ENCODE measurements at regions not wholly inside any gene's neighbourhood (a gene's known extent, or its start where the extent isn't known, plus 50 kb on each side); places are given as distances from the start of the nearest gene placed in this dataset.

DNA sequence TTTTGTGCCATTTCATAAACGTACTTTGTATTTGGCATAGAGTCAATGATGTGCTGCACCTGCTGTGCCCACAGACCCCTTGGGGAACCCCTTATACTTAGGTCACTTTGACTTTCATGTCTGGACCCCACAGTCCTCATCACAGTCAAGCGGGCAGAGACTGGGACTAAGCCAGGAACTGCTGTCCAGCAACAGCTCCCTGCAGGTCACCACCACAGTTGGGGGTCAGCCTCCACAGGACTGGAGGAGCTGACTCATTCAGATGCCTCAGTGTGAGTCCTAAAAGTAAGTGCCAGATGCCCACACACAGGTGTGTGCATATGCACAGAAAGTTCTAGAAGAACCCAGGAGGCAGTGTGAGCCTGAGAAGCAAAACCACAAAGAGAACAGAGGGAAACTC is 339.8 kb downstream of the GABRB3 start:
- peaks cover 19% of the 10 kb centered on the region for H3K4me1 Mint-ChIP-seq (ENCODE audit: low read depth, unreplicated experiment)
- Histone ChIP-seq H2AFZ (ENCODE audit: low read depth, low read length) (no peak overlapping the region), H3K9me3 (ENCODE audit: insufficient read depth, low read depth, low read length) (no peaks in the 10 kb centered on the region), H3K36me3 (ENCODE audit: insufficient read depth, low read length) (no peaks in the 10 kb centered on the region), H3K4me3 (ENCODE audit: insufficient read depth, low read depth, low read length) (no peak overlapping the region), H3K4me2 (ENCODE audit: low read length) (no peak overlapping the region), H3K27me3 (ENCODE audit: insufficient read depth, low read length) (no peaks in the 10 kb centered on the region), H3K9ac (ENCODE audit: low read length) (no peak overlapping the region), H3K79me2 (ENCODE audit: insufficient read depth, low read length) (no peaks in the 10 kb centered on the region), H4K20me1 (ENCODE audit: insufficient read depth, low read length) (no peaks in the 10 kb centered on the region), H3K4me1 (ENCODE audit: insufficient read depth, low read length) (no peaks in the 10 kb centered on the region), H3K27ac (ENCODE audit: low read depth, low read length) (no peak overlapping the region)
- FAIRE-seq (no peak), DNase-seq (ENCODE audit: low read depth) (no peak)
- H3K27me3 Mint-ChIP-seq (ENCODE audit: low read depth, unreplicated experiment): no peaks in the 10 kb centered on the region
- H3K36me3 Mint-ChIP-seq (ENCODE audit: low read depth, unreplicated experiment): no peaks in the 10 kb centered on the region
- H3K4me3 Mint-ChIP-seq (ENCODE audit: unreplicated experiment): no peak overlapping the region
- peaks cover 3% of the 10 kb centered on the region for H3K9me3 Mint-ChIP-seq (ENCODE audit: unreplicated experiment)
- TF ChIP-seq, protein P1, sequence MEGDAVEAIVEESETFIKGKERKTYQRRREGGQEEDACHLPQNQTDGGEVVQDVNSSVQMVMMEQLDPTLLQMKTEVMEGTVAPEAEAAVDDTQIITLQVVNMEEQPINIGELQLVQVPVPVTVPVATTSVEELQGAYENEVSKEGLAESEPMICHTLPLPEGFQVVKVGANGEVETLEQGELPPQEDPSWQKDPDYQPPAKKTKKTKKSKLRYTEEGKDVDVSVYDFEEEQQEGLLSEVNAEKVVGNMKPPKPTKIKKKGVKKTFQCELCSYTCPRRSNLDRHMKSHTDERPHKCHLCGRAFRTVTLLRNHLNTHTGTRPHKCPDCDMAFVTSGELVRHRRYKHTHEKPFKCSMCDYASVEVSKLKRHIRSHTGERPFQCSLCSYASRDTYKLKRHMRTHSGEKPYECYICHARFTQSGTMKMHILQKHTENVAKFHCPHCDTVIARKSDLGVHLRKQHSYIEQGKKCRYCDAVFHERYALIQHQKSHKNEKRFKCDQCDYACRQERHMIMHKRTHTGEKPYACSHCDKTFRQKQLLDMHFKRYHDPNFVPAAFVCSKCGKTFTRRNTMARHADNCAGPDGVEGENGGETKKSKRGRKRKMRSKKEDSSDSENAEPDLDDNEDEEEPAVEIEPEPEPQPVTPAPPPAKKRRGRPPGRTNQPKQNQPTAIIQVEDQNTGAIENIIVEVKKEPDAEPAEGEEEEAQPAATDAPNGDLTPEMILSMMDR (IDR thresholded peaks at IDR 0.05; ENCODE audit: insufficient read depth, low read depth, low read length): no peak
- no peak for TF ChIP-seq EZH2 (IDR thresholded peaks at IDR 0.05; ENCODE audit: insufficient read depth, low read length)
- H3K27ac Mint-ChIP-seq (ENCODE audit: unreplicated experiment): no peak overlapping the region

DNA sequence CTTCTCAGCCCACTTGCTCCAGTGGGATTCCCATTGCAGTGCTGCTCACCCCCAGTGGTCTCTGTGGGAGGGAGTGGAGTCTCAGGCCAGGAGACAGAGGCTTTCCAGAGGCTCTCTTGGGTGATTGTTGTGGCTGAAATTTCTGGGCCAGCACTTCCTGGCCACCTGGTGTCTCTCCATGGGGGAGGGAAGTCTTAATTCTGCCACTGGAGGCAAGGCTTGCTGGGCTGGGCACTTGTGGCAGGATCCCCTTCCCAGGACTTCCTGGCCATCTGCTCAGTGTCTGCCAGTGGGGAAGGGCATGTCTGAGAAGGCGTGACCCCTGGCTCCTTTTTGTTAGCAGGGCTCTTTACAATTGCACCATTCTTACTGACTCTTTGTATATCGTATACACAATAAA is 351.8 kb downstream of the GABRB3 start:
- H3K4me3 Mint-ChIP-seq (ENCODE audit: unreplicated experiment): no peak overlapping the region
- H3K4me1 Mint-ChIP-seq (ENCODE audit: low read depth, unreplicated experiment): peaks cover 1% of the 10 kb centered on the region
- H3K9me3 ChIP-seq (ENCODE audit: insufficient read depth, low read depth, low read length): peaks cover 4% of the 10 kb centered on the region
- no peaks in the 10 kb centered on the region for H3K27me3 ChIP-seq (ENCODE audit: insufficient read depth, low read length)
- no peak overlapping the region for H3K4me3 ChIP-seq (ENCODE audit: insufficient read depth, low read depth, low read length)
- H4K20me1 ChIP-seq (ENCODE audit: insufficient read depth, low read length): no peaks in the 10 kb centered on the region
- no peak for FAIRE-seq
- no peak for DNase-seq (ENCODE audit: low read depth)
- no peak overlapping the region for H3K27ac Mint-ChIP-seq (ENCODE audit: unreplicated experiment)
- no peak for TF ChIP-seq EZH2 (IDR thresholded peaks at IDR 0.05; ENCODE audit: insufficient read depth, low read length)
- TF ChIP-seq, protein P1 (IDR thresholded peaks at IDR 0.05; ENCODE audit: insufficient read depth, low read depth, low read length): no peak
- no peaks in the 10 kb centered on the region for H3K36me3 ChIP-seq (ENCODE audit: insufficient read depth, low read length)
- H3K36me3 Mint-ChIP-seq (ENCODE audit: low read depth, unreplicated experiment): no peaks in the 10 kb centered on the region
- no peak overlapping the region for H3K27ac ChIP-seq (ENCODE audit: low read depth, low read length)
- no peak overlapping the region for H2AFZ ChIP-seq (ENCODE audit: low read depth, low read length)
- no peaks in the 10 kb centered on the region for H3K27me3 Mint-ChIP-seq (ENCODE audit: low read depth, unreplicated experiment)
- no peaks in the 10 kb centered on the region for H3K9me3 Mint-ChIP-seq (ENCODE audit: unreplicated experiment)
- H3K4me2 ChIP-seq (ENCODE audit: low read length): no peak overlapping the region
- no peak overlapping the region for H3K9ac ChIP-seq (ENCODE audit: low read length)
- H3K4me1 ChIP-seq (ENCODE audit: insufficient read depth, low read length): no peaks in the 10 kb centered on the region
- no peaks in the 10 kb centered on the region for H3K79me2 ChIP-seq (ENCODE audit: insufficient read depth, low read length)

DNA sequence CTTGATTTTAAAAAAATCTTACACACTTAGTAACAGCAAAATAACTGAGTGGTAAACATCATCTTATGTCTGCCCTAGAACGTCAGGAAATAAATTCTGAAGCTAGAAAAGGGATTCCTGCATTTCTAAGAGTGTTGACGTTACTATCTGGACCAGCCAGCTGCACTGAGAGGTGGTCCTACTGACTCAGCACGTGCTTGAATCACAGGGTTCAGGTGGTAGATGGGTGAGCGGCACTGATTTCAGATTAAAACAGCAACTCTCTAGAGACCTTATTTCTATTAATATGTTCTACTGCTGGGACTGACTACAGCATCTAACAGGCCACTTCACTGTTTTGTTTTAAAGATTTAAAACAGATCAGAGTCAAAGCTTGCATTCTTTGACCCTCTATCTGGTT is 377.2 kb downstream of the GABRB3 start:
- Histone ChIP-seq H3K27me3 (ENCODE audit: insufficient read depth, low read length) (no peaks in the 10 kb centered on the region), H3K9ac (ENCODE audit: low read length) (no peak overlapping the region), H4K20me1 (ENCODE audit: insufficient read depth, low read length) (no peaks in the 10 kb centered on the region), H3K4me2 (ENCODE audit: low read length) (no peak overlapping the region), H3K27ac (ENCODE audit: low read depth, low read length) (no peak overlapping the region), H3K9me3 (ENCODE audit: insufficient read depth, low read depth, low read length) (no peaks in the 10 kb centered on the region), H2AFZ (ENCODE audit: low read depth, low read length) (no peak overlapping the region), H3K79me2 (ENCODE audit: insufficient read depth, low read length) (no peaks in the 10 kb centered on the region), H3K4me3 (ENCODE audit: insufficient read depth, low read depth, low read length) (no peak overlapping the region), H3K4me1 (ENCODE audit: insufficient read depth, low read length) (no peaks in the 10 kb centered on the region), H3K36me3 (ENCODE audit: insufficient read depth, low read length) (no peaks in the 10 kb centered on the region)
- H3K9me3 Mint-ChIP-seq (ENCODE audit: unreplicated experiment): no peaks in the 10 kb centered on the region
- FAIRE-seq: no peak
- H3K4me1 Mint-ChIP-seq (ENCODE audit: low read depth, unreplicated experiment): no peaks in the 10 kb centered on the region
- peaks cover 2% of the 10 kb centered on the region for H3K27me3 Mint-ChIP-seq (ENCODE audit: low read depth, unreplicated experiment)
- DNase-seq (ENCODE audit: low read depth): no peak
- H3K4me3 Mint-ChIP-seq (ENCODE audit: unreplicated experiment): no peak overlapping the region
- no peak overlapping the region for H3K27ac Mint-ChIP-seq (ENCODE audit: unreplicated experiment)
- H3K36me3 Mint-ChIP-seq (ENCODE audit: low read depth, unreplicated experiment): no peaks in the 10 kb centered on the region
- TF ChIP-seq, protein P1 (IDR thresholded peaks at IDR 0.05; ENCODE audit: insufficient read depth, low read depth, low read length): no peak
- TF ChIP-seq EZH2 (IDR thresholded peaks at IDR 0.05; ENCODE audit: insufficient read depth, low read length): no peak

Measured in astrocyte (in vitro differentiated cells and primary cell).